H1 (cell line): ENCODE measurements at regions not wholly inside any gene's neighbourhood (a gene's known extent, or its start where the extent isn't known, plus 50 kb on each side); places are given as distances from the start of the nearest gene placed in this dataset.

ENCODE experiments used
- CTCF ChIA-PET: fragments of 300-600 bp; sonication (Branson Sonifier 250); formaldehyde crosslinking; loops from one replicate; lab custom pipeline; 2021; ENCODE audit not compliant: partially characterized antibody; lab: Charles Lee
- POLR2A ChIA-PET: fragments of 300-600 bp; sonication (Branson Sonifier 250); formaldehyde crosslinking; loops from one replicate; lab custom pipeline; 2021; ENCODE audit warnings: inconsistent platforms; ENCODE audit not compliant: partially characterized antibody; lab: Charles Lee
- DNase-seq, 2 experiments: peaks; one replicate each; pipeline versions ENCODE4 v3.0.0 to v3.0.0-alpha.2; 2010 to 2022; ENCODE audit warnings: low spot score in 2 of 2, low read depth in 1 of 2, mixed read lengths in 1 of 2
- FAIRE-seq: peaks from 2 replicates; lab custom pipeline; 2011; peaks lifted over from hg19 to GRCh38; lab: Jason Lieb, UNC
- H2AFZ ChIP-seq: 2 replicates; pipeline ENCODE4 v1.8.1; 2012; ENCODE audit warnings: low read length, inconsistent platforms
- H2AK5ac ChIP-seq: 2 replicates; pipeline ENCODE4 v1.6.1; 2013; ENCODE audit warnings: low read depth, low read length
- H2BK120ac ChIP-seq: replicated peaks from 2 replicates; pipeline ENCODE3; 2013; ENCODE audit warnings: low read depth, low read length, inconsistent platforms
- H2BK12ac ChIP-seq: 2 replicates; pipeline ENCODE4 v1.6.1; 2013; ENCODE audit warnings: low read depth, low read length
- H2BK15ac ChIP-seq: 2 replicates; pipeline ENCODE4 v1.6.1; 2013; ENCODE audit warnings: low read length
- H2BK20ac ChIP-seq: 2 replicates; pipeline ENCODE4 v1.6.1; 2013; ENCODE audit warnings: low read length
- H2BK5ac ChIP-seq: 2 replicates; pipeline ENCODE4 v1.6.1; 2013; ENCODE audit warnings: low read depth, low read length
- H3K14ac ChIP-seq: 2 replicates; pipeline ENCODE4 v1.6.1; 2013; ENCODE audit warnings: inconsistent platforms; ENCODE audit not compliant: insufficient read length
- H3K18ac ChIP-seq: 2 replicates; pipeline ENCODE4 v1.6.1; 2013; ENCODE audit warnings: low read length; ENCODE audit errors: extremely low read depth
- H3K23ac ChIP-seq: 2 replicates; pipeline ENCODE4 v1.6.1; 2013; ENCODE audit warnings: inconsistent platforms; ENCODE audit not compliant: insufficient read length
- H3K23me2 ChIP-seq: 2 replicates; pipeline ENCODE4 v1.6.1; 2013; ENCODE audit warnings: low read depth, low read length
- H3K27ac ChIP-seq: 2 replicates; pipeline ENCODE4 v1.6.1; 2011; ENCODE audit warnings: low read depth, low read length, inconsistent platforms
- H3K27me3 ChIP-seq, 4 experiments: replicated peaks in 1 of 4; 1 replicate in 1 of 4; 2 replicates in 3 of 4; pipeline versions ENCODE4 v1.6.1 to v1.8.1; 2011 to 2013; ENCODE audit warnings: low read length in 3 of 4, mild to moderate bottlenecking in 3 of 4, inconsistent platforms in 2 of 4, mixed read lengths in 2 of 4, moderate library complexity in 1 of 4; ENCODE audit not compliant: control insufficient read depth in 3 of 4, insufficient read depth in 3 of 4; ENCODE audit errors: extremely low read depth in 1 of 4
- H3K36me3 ChIP-seq, 4 experiments: 2 replicates each; pipeline versions ENCODE4 v1.6.1 to v1.8.1; 2011 to 2013; ENCODE audit warnings: mild to moderate bottlenecking in 4 of 4, low read length in 3 of 4, moderate library complexity in 2 of 4, control low read depth in 1 of 4, inconsistent platforms in 1 of 4; ENCODE audit not compliant: insufficient read depth in 4 of 4, control insufficient read depth in 2 of 4
- H3K4ac ChIP-seq: replicated peaks from 2 replicates; pipeline ENCODE3; 2013; ENCODE audit warnings: low read length, low read depth, mixed read lengths, inconsistent platforms; ENCODE audit not compliant: insufficient read length
- H3K4me1 ChIP-seq, 4 experiments: replicated peaks in 1 of 4; 1 replicate in 1 of 4; 2 replicates in 3 of 4; pipeline versions ENCODE4 v1.6.1 to v1.8.1; 2011 to 2013; ENCODE audit warnings: low read length in 3 of 4, inconsistent platforms in 2 of 4, mixed read lengths in 1 of 4; ENCODE audit not compliant: insufficient read depth in 4 of 4, control insufficient read depth in 3 of 4
- H3K4me2 ChIP-seq, 2 experiments: 2 replicates each; pipeline versions ENCODE4 v1.6.1 to v1.8.1; 2011 to 2013; ENCODE audit warnings: low read depth in 2 of 2, low read length in 2 of 2, control low read depth in 1 of 2, inconsistent platforms in 1 of 2, mild to moderate bottlenecking in 1 of 2; ENCODE audit not compliant: insufficient read depth in 1 of 2
- H3K4me3 ChIP-seq, 4 experiments: fragments of 200-600, 300-600 bp in 1 of 4; sonication (generic), shearing (Covaris generic), sonication (Bioruptor Twin) in 1 of 4; 2 replicates each; pipeline versions ENCODE4 v1.5.1 to v1.8.1; 2011 to 2016; ENCODE audit warnings: low read length in 4 of 4, low read depth in 3 of 4, control low read depth in 2 of 4, inconsistent platforms in 2 of 4, mild to moderate bottlenecking in 2 of 4, mixed read lengths in 1 of 4, moderate library complexity in 1 of 4; ENCODE audit not compliant: insufficient read depth in 2 of 4; ENCODE audit errors: extremely low read depth in 1 of 4
- H3K56ac ChIP-seq: replicated peaks from 2 replicates; pipeline ENCODE3; 2013; ENCODE audit warnings: low read depth, mild to moderate bottlenecking, mixed read lengths, low read length, inconsistent platforms; ENCODE audit not compliant: insufficient read length
- H3K79me1 ChIP-seq: 2 replicates; pipeline ENCODE4 v1.6.1; 2013; ENCODE audit warnings: low read depth, low read length, control low read depth
- H3K79me2 ChIP-seq, 2 experiments: 2 replicates each; pipeline versions ENCODE4 v1.6.1 to v1.8.1; 2012 to 2013; ENCODE audit warnings: low read length in 2 of 2, mild to moderate bottlenecking in 2 of 2, inconsistent platforms in 1 of 2; ENCODE audit not compliant: insufficient read depth in 2 of 2, control insufficient read depth in 1 of 2
- H3K9ac ChIP-seq, 4 experiments: replicated peaks in 1 of 4; 1 replicate in 1 of 4; 2 replicates in 3 of 4; pipeline versions ENCODE4 v1.6.1 to v1.8.1; 2011 to 2013; ENCODE audit warnings: low read depth in 3 of 4, low read length in 3 of 4, control low read depth in 2 of 4, mild to moderate bottlenecking in 2 of 4, moderate library complexity in 2 of 4, inconsistent platforms in 1 of 4; ENCODE audit errors: extremely low read depth in 1 of 4
- H3K9me3 ChIP-seq, 2 experiments: 2 replicates each; pipeline versions ENCODE4 v1.6.1 to v1.8.1; 2012 to 2013; ENCODE audit warnings: mild to moderate bottlenecking in 2 of 2, moderate library complexity in 2 of 2, control low read depth in 1 of 2, inconsistent platforms in 1 of 2, low read depth in 1 of 2, low read length in 1 of 2, mixed read lengths in 1 of 2; ENCODE audit not compliant: insufficient read depth in 2 of 2
- H4K20me1 ChIP-seq, 2 experiments: replicated peaks in 1 of 2; 2 replicates each; pipeline versions ENCODE3 to v1.8.1; 2011 to 2013; ENCODE audit warnings: inconsistent platforms in 2 of 2, low read length in 2 of 2, mild to moderate bottlenecking in 1 of 2; ENCODE audit not compliant: insufficient read depth in 2 of 2, control insufficient read depth in 1 of 2
- H4K5ac ChIP-seq: 2 replicates; pipeline ENCODE4 v1.6.1; 2013; ENCODE audit warnings: low read length, low read depth, mixed read lengths, inconsistent platforms; ENCODE audit not compliant: insufficient read length
- H4K8ac ChIP-seq: 2 replicates; pipeline ENCODE4 v1.8.0; 2013; ENCODE audit warnings: mild to moderate bottlenecking, moderate library complexity, low read length, inconsistent platforms; ENCODE audit not compliant: insufficient read depth; ENCODE audit errors: extremely low read depth
- H4K91ac ChIP-seq: replicated peaks from 2 replicates; pipeline ENCODE3; 2013; ENCODE audit warnings: low read length, mixed read lengths, inconsistent platforms; ENCODE audit not compliant: insufficient read length
- KDM4A ChIP-seq: IDR thresholded peaks from one replicate; pipeline ENCODE4 v1.7.1; 2012; ENCODE audit warnings: low read depth, mild to moderate bottlenecking, moderate library complexity, low read length, inconsistent platforms; ENCODE audit not compliant: severe bottlenecking
- KDM5A ChIP-seq: fragments of 200-600 bp; IDR thresholded peaks from 2 replicates; pipeline ENCODE4 v1.7.1; 2012; ENCODE audit warnings: mild to moderate bottlenecking, low read length, inconsistent platforms, mixed read lengths
- RFX5 ChIP-seq: IDR thresholded peaks from 2 replicates; pipeline ENCODE4 v1.6.1; 2011; ENCODE audit warnings: low read depth, low read length, improper control_type of control experiment, borderline replicate concordance
- WGBS, 2 experiments: shearing (Covaris generic) in 1 of 2; methylation state at CpG; one replicate each; pipeline versions ENCODE4 v1.1.6 to v1.1.7; 2013 to 2015; ENCODE audit warnings: low lambda C conversion rate in 2 of 2, mixed read lengths in 2 of 2, inconsistent platforms in 1 of 2, low coverage in 1 of 2, missing lambda C conversion rate in 1 of 2; ENCODE audit not compliant: insufficient replicate concordance in 2 of 2, insufficient coverage in 1 of 2, insufficient read length in 1 of 2; ENCODE audit errors: extremely low coverage in 1 of 2, missing lambda C conversion rate in 1 of 2; 5-methylcytosine and 5-hydroxymethylcytosine counted together

- H3K14ac ChIP-seq: no peak overlapping the region
- H3K4ac ChIP-seq: no peak overlapping the region
- no peak overlapping the region for H2BK120ac ChIP-seq
- H2BK20ac ChIP-seq: no peak overlapping the region
- H3K23ac ChIP-seq: no peak overlapping the region
- H4K20me1 ChIP-seq: no peaks in the 10 kb centered on the region
- H4K8ac ChIP-seq: no peak overlapping the region
- no peak overlapping the region for H3K9ac ChIP-seq
- POLR2A ChIA-PET: no interaction called here
- H3K9me3 ChIP-seq: no peaks in the 10 kb centered on the region
- FAIRE-seq (no peak), DNase-seq (no peak)
- H3K79me1 ChIP-seq: no peaks in the 10 kb centered on the region
- no peaks in the 10 kb centered on the region for H3K23me2 ChIP-seq
- H2AK5ac ChIP-seq: no peak overlapping the region
- TF ChIP-seq KDM5A (no peak), RFX5 (no peak), KDM4A (no peak)
- no peak overlapping the region for H4K91ac ChIP-seq
- H2BK15ac ChIP-seq: no peak overlapping the region
- no peak overlapping the region for H4K5ac ChIP-seq
- H3K27ac ChIP-seq: no peak overlapping the region
- H3K27me3 ChIP-seq: no peaks in the 10 kb centered on the region
- H3K56ac ChIP-seq: no peak overlapping the region
- H3K4me3 ChIP-seq: no peak overlapping the region
- H3K36me3 ChIP-seq: no peaks in the 10 kb centered on the region
- H3K4me2 ChIP-seq: no peak overlapping the region
- H3K4me1 ChIP-seq: no peaks in the 10 kb centered on the region
- H2BK12ac ChIP-seq: no peak overlapping the region
- H2AFZ ChIP-seq: no peak overlapping the region
- no peak overlapping the region for H2BK5ac ChIP-seq
- no peaks in the 10 kb centered on the region for H3K79me2 ChIP-seq
- WGBS, 2 experiments: 87% methylated on average over 14 of the region's 14 CpGs; no CpG with 5 or more reads in 1 of the 2 experiments
- CTCF ChIA-PET: interaction anchor here (0.6 kb wide), 1 partner anchor 237 kb away, joined by 3 read pairs; no protein-coding TSS in a partner anchor
- H3K18ac ChIP-seq: no peak overlapping the region
Observed at GRCh38 chr6:4687989-4688947, 87.9 kb upstream of the CDYL start.
